DND-41 (cell line): ENCODE measurements at regions not wholly inside any gene's neighbourhood (a gene's known extent, or its start where the extent isn't known, plus 50 kb on each side); places are given as distances from the start of the nearest gene placed in this dataset.

Source experiments
- ATAC-seq: fragments of 200-7000 bp; cut with Tn5 transposase; 3 replicates; pipeline ENCODE4 v1.9.1; 2021; ENCODE audit warnings: low read depth; ENCODE audit not compliant: insufficient read depth
- DNase-seq: peaks from one replicate; pipeline ENCODE4 v3.0.0-alpha.2; 2020
- H2AFZ ChIP-seq: 2 replicates; pipeline ENCODE4 v1.6.0; 2012; ENCODE audit warnings: low read depth, low read length
- H3K27ac ChIP-seq: 2 replicates; pipeline ENCODE4 v1.5.1; 2012; ENCODE audit warnings: low read length, inconsistent platforms
- H3K27me3 ChIP-seq: fragments of 200-600 bp; sonication (generic); 2 replicates; pipeline ENCODE4 v1.6.0; 2012; ENCODE audit warnings: low read length, mild to moderate bottlenecking, inconsistent platforms; ENCODE audit not compliant: insufficient read depth, poor library complexity
- H3K36me3 ChIP-seq: 2 replicates; pipeline ENCODE4 v1.5.1; 2012; ENCODE audit warnings: low read length, inconsistent platforms; ENCODE audit not compliant: insufficient read depth
- H3K4me1 ChIP-seq: 2 replicates; pipeline ENCODE4 v1.5.1; 2012; ENCODE audit warnings: mild to moderate bottlenecking, low read length; ENCODE audit not compliant: insufficient read depth
- H3K4me2 ChIP-seq: 2 replicates; pipeline ENCODE4 v1.6.0; 2012; ENCODE audit warnings: mild to moderate bottlenecking, moderate library complexity, low read length, inconsistent platforms; ENCODE audit not compliant: insufficient read depth
- H3K4me3 ChIP-seq, 2 experiments: fragments of 200-600 bp in 1 of 2; shearing (Covaris generic) in 1 of 2; 2 replicates each; pipeline ENCODE4 v1.5.1; 2012 to 2016; ENCODE audit warnings: inconsistent platforms in 2 of 2, low read length in 2 of 2, mild to moderate bottlenecking in 2 of 2, low read depth in 1 of 2, moderate library complexity in 1 of 2
- H3K79me2 ChIP-seq: 2 replicates; pipeline ENCODE4 v1.6.0; 2012; ENCODE audit warnings: low read length, inconsistent platforms; ENCODE audit not compliant: insufficient read depth
- H3K9ac ChIP-seq: 2 replicates; pipeline ENCODE4 v1.6.0; 2012; ENCODE audit warnings: low read depth, mild to moderate bottlenecking, inconsistent platforms, low read length, moderate library complexity
- H3K9me3 ChIP-seq: 2 replicates; pipeline ENCODE4 v1.5.1; 2012; ENCODE audit warnings: low read length, moderate library complexity, mild to moderate bottlenecking, inconsistent platforms; ENCODE audit not compliant: insufficient read depth, severe bottlenecking
- H4K20me1 ChIP-seq: 2 replicates; pipeline ENCODE4 v1.6.0; 2012; ENCODE audit warnings: low read length; ENCODE audit not compliant: insufficient read depth
- CTCF ChIP-seq: IDR thresholded peaks from 2 replicates; pipeline ENCODE4 v1.5.1; 2012; ENCODE audit warnings: borderline replicate concordance, low read length, moderate library complexity, mild to moderate bottlenecking; ENCODE audit not compliant: poor library complexity, severe bottlenecking; ENCODE audit errors: extremely low read depth
- EZH2 ChIP-seq: IDR thresholded peaks from 3 replicates; pipeline ENCODE4 v1.6.1; 2012; ENCODE audit warnings: borderline replicate concordance, low read depth, mild to moderate bottlenecking, moderate library complexity, low read length, inconsistent platforms; ENCODE audit not compliant: severe bottlenecking

- ATAC-seq: no peak
- no peaks in the 10 kb centered on the region for H3K36me3 ChIP-seq
- H3K27me3 ChIP-seq: peaks cover 6% of the 10 kb centered on the region
- H3K9me3 ChIP-seq: no peaks in the 10 kb centered on the region
- H3K4me1 ChIP-seq: peaks cover 9% of the 10 kb centered on the region; the same call in 1 of the 2 replicates
- DNase-seq: no peak
- no peak overlapping the region for H3K4me3 ChIP-seq
- TF ChIP-seq EZH2 (no peak), CTCF (no peak)
- no peaks in the 10 kb centered on the region for H4K20me1 ChIP-seq
- H3K79me2 ChIP-seq: no peaks in the 10 kb centered on the region
- H2AFZ ChIP-seq: no peak overlapping the region
- no peak overlapping the region for H3K4me2 ChIP-seq
- no peak overlapping the region for H3K9ac ChIP-seq
- no peak overlapping the region for H3K27ac ChIP-seq
Measured at GRCh38 chr3:11093823-11094340, 60.4 kb upstream of the HRH1 start.

GRCh38 chr3:11095932-11096265 is 58.4 kb upstream of the HRH1 start:
- Histone ChIP-seq H3K9ac (no peak overlapping the region), H3K27ac (no peak overlapping the region), H3K79me2 (no peaks in the 10 kb centered on the region), H3K4me3 (no peak overlapping the region), H3K36me3 (no peaks in the 10 kb centered on the region), H2AFZ (no peak overlapping the region), H3K4me2 (no peak overlapping the region), H3K9me3 (no peaks in the 10 kb centered on the region), H3K27me3 (peaks cover 6% of the 10 kb centered on the region), H4K20me1 (no peaks in the 10 kb centered on the region), H3K4me1 (peaks cover 9% of the 10 kb centered on the region; the same call in 1 of the 2 replicates)
- no peak for ATAC-seq
- TF ChIP-seq CTCF (no peak), EZH2 (no peak)
- no peak for DNase-seq

- TF ChIP-seq CTCF: no peak
- TF ChIP-seq EZH2: no peak
- Histone ChIP-seq H2AFZ (no peak overlapping the region), H3K4me3 (peak overlapping the region in 1 of 2 experiments; percentile 26; a peak in 1 of 4 replicates), H3K4me2 (peak overlapping the region; percentile 46), H3K36me3 (no peaks in the 10 kb centered on the region), H3K4me1 (peaks cover 9% of the 10 kb centered on the region; the same call in 1 of the 2 replicates), H3K27ac (no peak overlapping the region), H3K27me3 (peaks cover 6% of the 10 kb centered on the region), H4K20me1 (no peaks in the 10 kb centered on the region), H3K9me3 (no peaks in the 10 kb centered on the region), H3K79me2 (no peaks in the 10 kb centered on the region), H3K9ac (no peak overlapping the region)
- ATAC-seq (peak; percentile 94), DNase-seq (peak; percentile 72)
Measured at GRCh38 chr3:11096266-11097139, 57.8 kb upstream of the HRH1 start.
